HCT116 (cell line): ENCODE measurements at regions not wholly inside any gene's neighbourhood (a gene's known extent, or its start where the extent isn't known, plus 50 kb on each side); places are given as distances from the start of the nearest gene placed in this dataset.

Experiments
- ATAC-seq: fragments of 200-7000 bp; cut with Tn5 transposase; 2 replicates; pipeline ENCODE4 v1.9.1; 2020; ENCODE audit warnings: mild to moderate bottlenecking, moderate library complexity
- BruUV-seq: library from RNA; stranded (reverse); fragments of 400-500 nt; replicated peaks from 2 replicates; lab custom pipeline; 2021; lab: Mats Ljungman, UMichigan
- CTCF ChIA-PET: fragments of 300-600 bp; sonication (Branson Sonifier 250); formaldehyde crosslinking; loops from one replicate; lab custom pipeline; 2021; ENCODE audit warnings: antibody characterized with exemption; lab: Charles Lee
- POLR2A ChIA-PET: fragments of 300-600, 350-600 bp; sonication (Branson Sonifier 250); formaldehyde crosslinking; loops from one replicate; lab custom pipeline; 2021; ENCODE audit warnings: antibody characterized with exemption; lab: Charles Lee
- RAD21 ChIA-PET, 2 experiments: fragments of 300-600 bp; sonication (Branson Sonifier 250); formaldehyde crosslinking; loops; one replicate each; lab custom pipeline; 2023; ENCODE audit warnings: low total read pairs in 2 of 2; ENCODE audit not compliant: uncharacterized antibody in 2 of 2, unreplicated experiment in 2 of 2, low non-redundant PET in 1 of 2; lab: Charles Lee
- DNase-seq: peaks from one replicate; pipeline ENCODE4 v3.0.0-alpha.2; 2010; ENCODE audit warnings: low read depth, low spot score
- H2AFZ ChIP-seq: fragments of 200-600 bp; shearing (Covaris generic), sonication (generic); 2 replicates; pipeline ENCODE4 v1.6.1; 2017; ENCODE audit warnings: low read depth, mixed run types, mixed read lengths, antibody characterized with exemption, low read length; ENCODE audit not compliant: poor library complexity, severe bottlenecking
- H3K27ac ChIP-seq: 2 replicates; pipeline ENCODE4 v1.5.1; 2012; ENCODE audit warnings: low read depth, low read length
- H3K27me3 ChIP-seq: fragments of 200-600 bp; sonication (generic); 2 replicates; pipeline ENCODE4 v1.6.1; 2016; ENCODE audit warnings: mixed run types, low read length, mixed read lengths; ENCODE audit not compliant: insufficient read depth
- H3K36me3 ChIP-seq, 2 experiments: fragments of 200-500 bp in 1 of 2; fragments of 200-600 bp in 1 of 2; sonication (Bioruptor generic) in 1 of 2; sonication (generic) in 1 of 2; 2 replicates each; pipeline versions ENCODE4 v1.5.1 to v1.6.1; 2014 to 2016; ENCODE audit warnings: low read length in 2 of 2, inconsistent platforms in 1 of 2, mixed read lengths in 1 of 2, mixed run types in 1 of 2; ENCODE audit not compliant: insufficient read depth in 2 of 2, control insufficient read depth in 1 of 2
- H3K4me1 ChIP-seq, 2 experiments: fragments of 200-600 bp in 1 of 2; sonication (generic) in 1 of 2; 2 replicates each; pipeline versions ENCODE4 v1.5.1 to v1.6.1; 2012 to 2017; ENCODE audit warnings: low read length in 2 of 2, inconsistent platforms in 1 of 2, mild to moderate bottlenecking in 1 of 2, mixed read lengths in 1 of 2, mixed run types in 1 of 2, moderate library complexity in 1 of 2; ENCODE audit not compliant: insufficient read depth in 2 of 2, control insufficient read depth in 1 of 2
- H3K4me2 ChIP-seq: fragments of 200-600 bp; sonication (generic); 2 replicates; pipeline ENCODE4 v1.6.1; 2017; ENCODE audit warnings: mixed run types, low read length, mixed read lengths
- H3K4me3 ChIP-seq, 2 experiments: fragments of 200-600 bp in 1 of 2; sonication (generic) in 1 of 2; replicated peaks in 1 of 2; 2 replicates each; pipeline ENCODE4 v1.5.1; 2011 to 2016; ENCODE audit warnings: low read length in 2 of 2, control low read depth in 1 of 2, low read depth in 1 of 2, mild to moderate bottlenecking in 1 of 2, mixed read lengths in 1 of 2, mixed run types in 1 of 2
- H3K79me2 ChIP-seq: fragments of 200-600 bp; sonication (generic); 2 replicates; pipeline ENCODE4 v1.6.1; 2017; ENCODE audit warnings: mild to moderate bottlenecking, mixed run types, low read length, moderate library complexity, mixed read lengths; ENCODE audit not compliant: insufficient read depth
- H3K9ac ChIP-seq: fragments of 200-600 bp; sonication (generic); 2 replicates; pipeline ENCODE4 v1.6.1; 2016; ENCODE audit warnings: low read length, mixed read lengths
- H3K9me2 ChIP-seq: fragments of 200-600 bp; sonication (generic), shearing (Covaris generic); 2 replicates; pipeline ENCODE4 v1.6.1; 2017; ENCODE audit warnings: mixed run types, mild to moderate bottlenecking, moderate library complexity; ENCODE audit not compliant: insufficient read depth
- H3K9me3 ChIP-seq, 2 experiments: fragments of 200-500 bp in 1 of 2; fragments of 200-600 bp in 1 of 2; sonication (Bioruptor generic) in 1 of 2; sonication (generic) in 1 of 2; 2 replicates each; pipeline ENCODE4 v1.6.1; 2014 to 2017; ENCODE audit warnings: low read length in 2 of 2, mixed read lengths in 2 of 2, inconsistent platforms in 1 of 2, low read depth in 1 of 2, mild to moderate bottlenecking in 1 of 2, mixed run types in 1 of 2, moderate library complexity in 1 of 2; ENCODE audit not compliant: control insufficient read depth in 1 of 2, insufficient read depth in 1 of 2
- H4K20me1 ChIP-seq: fragments of 200-600 bp; sonication (generic), shearing (Covaris generic); 2 replicates; pipeline ENCODE4 v1.6.1; 2017; ENCODE audit warnings: mixed run types, mild to moderate bottlenecking, moderate library complexity; ENCODE audit not compliant: insufficient read depth
- FOSL1 ChIP-seq: IDR thresholded peaks from 2 replicates; pipeline ENCODE4 v1.6.1; 2012; ENCODE audit warnings: low read depth
- SP1 ChIP-seq: IDR thresholded peaks from 2 replicates; pipeline ENCODE4 v1.6.1; 2012; ENCODE audit warnings: low read depth
- YY1 ChIP-seq: IDR thresholded peaks from 2 replicates; pipeline ENCODE4 v1.6.1; 2011; ENCODE audit warnings: low read length, low read depth, moderate library complexity, mild to moderate bottlenecking; ENCODE audit not compliant: insufficient replicate concordance; ENCODE audit errors: extremely low read depth
- intact Hi-C: fragments of 100-400 bp; cut with micrococcal nuclease; formaldehyde crosslinking; loops from 2 replicates; pipeline ENCODE4 v1.10.0; 2022
- TF ChIP-seq, protein P1 (sequence below): IDR thresholded peaks from 2 replicates; pipeline ENCODE4 v1.6.1; 2011; ENCODE audit warnings: mild to moderate bottlenecking, low read length, moderate library complexity; ENCODE audit not compliant: insufficient replicate concordance; ENCODE audit errors: extremely low read depth
- TF ChIP-seq, protein P2 (sequence below): IDR thresholded peaks from 2 replicates; pipeline ENCODE4 v1.6.1; 2012; ENCODE audit warnings: low read depth

DNA sequence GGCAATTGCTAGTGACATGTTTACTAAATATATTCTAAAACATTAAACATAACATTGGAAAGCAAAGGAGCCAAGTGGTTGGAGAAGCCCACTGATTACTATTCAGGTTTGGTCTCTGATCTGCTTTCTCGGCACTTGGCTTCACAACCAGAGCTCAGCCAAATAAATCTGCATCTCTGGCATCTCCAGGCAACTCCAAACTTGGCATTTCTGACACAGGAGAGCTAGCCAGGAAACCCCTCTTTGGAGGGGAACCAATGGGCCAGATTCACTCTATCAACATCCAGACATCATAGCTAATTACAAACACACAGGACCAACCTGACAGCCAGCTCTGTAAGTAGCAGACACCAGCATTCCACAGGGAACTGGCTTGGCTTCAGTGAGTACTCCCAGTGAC, 150.3 kb upstream of the ETAA1 start:
- RAD21 ChIA-PET, result no interaction called here

More for the DNA sequence above, 150.3 kb upstream of the ETAA1 start:
- Histone ChIP-seq H3K79me2 (no peaks in the 10 kb centered on the region), H3K27me3 (peaks cover 7% of the 10 kb centered on the region; the same call in 1 of the 2 replicates), H3K4me1 (no peaks in the 10 kb centered on the region), H3K4me2 (no peak overlapping the region), H4K20me1 (no peaks in the 10 kb centered on the region), H3K9me2 (no peaks in the 10 kb centered on the region), H2AFZ (no peak overlapping the region), H3K9me3 (no peaks in the 10 kb centered on the region), H3K27ac (no peak overlapping the region), H3K4me3 (no peak overlapping the region), H3K36me3 (no peaks in the 10 kb centered on the region), H3K9ac (no peak overlapping the region)
- intact Hi-C loops, result no loop called here
- DNase-seq (no peak), ATAC-seq (no peak)
- BruUV-seq, result no TSS peak
- CTCF ChIA-PET, result no interaction called here
- TF ChIP-seq, protein P1, sequence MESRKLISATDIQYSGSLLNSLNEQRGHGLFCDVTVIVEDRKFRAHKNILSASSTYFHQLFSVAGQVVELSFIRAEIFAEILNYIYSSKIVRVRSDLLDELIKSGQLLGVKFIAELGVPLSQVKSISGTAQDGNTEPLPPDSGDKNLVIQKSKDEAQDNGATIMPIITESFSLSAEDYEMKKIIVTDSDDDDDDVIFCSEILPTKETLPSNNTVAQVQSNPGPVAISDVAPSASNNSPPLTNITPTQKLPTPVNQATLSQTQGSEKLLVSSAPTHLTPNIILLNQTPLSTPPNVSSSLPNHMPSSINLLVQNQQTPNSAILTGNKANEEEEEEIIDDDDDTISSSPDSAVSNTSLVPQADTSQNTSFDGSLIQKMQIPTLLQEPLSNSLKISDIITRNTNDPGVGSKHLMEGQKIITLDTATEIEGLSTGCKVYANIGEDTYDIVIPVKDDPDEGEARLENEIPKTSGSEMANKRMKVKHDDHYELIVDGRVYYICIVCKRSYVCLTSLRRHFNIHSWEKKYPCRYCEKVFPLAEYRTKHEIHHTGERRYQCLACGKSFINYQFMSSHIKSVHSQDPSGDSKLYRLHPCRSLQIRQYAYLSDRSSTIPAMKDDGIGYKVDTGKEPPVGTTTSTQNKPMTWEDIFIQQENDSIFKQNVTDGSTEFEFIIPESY, result no peak
- TF ChIP-seq YY1, result no peak
- TF ChIP-seq, protein P2, sequence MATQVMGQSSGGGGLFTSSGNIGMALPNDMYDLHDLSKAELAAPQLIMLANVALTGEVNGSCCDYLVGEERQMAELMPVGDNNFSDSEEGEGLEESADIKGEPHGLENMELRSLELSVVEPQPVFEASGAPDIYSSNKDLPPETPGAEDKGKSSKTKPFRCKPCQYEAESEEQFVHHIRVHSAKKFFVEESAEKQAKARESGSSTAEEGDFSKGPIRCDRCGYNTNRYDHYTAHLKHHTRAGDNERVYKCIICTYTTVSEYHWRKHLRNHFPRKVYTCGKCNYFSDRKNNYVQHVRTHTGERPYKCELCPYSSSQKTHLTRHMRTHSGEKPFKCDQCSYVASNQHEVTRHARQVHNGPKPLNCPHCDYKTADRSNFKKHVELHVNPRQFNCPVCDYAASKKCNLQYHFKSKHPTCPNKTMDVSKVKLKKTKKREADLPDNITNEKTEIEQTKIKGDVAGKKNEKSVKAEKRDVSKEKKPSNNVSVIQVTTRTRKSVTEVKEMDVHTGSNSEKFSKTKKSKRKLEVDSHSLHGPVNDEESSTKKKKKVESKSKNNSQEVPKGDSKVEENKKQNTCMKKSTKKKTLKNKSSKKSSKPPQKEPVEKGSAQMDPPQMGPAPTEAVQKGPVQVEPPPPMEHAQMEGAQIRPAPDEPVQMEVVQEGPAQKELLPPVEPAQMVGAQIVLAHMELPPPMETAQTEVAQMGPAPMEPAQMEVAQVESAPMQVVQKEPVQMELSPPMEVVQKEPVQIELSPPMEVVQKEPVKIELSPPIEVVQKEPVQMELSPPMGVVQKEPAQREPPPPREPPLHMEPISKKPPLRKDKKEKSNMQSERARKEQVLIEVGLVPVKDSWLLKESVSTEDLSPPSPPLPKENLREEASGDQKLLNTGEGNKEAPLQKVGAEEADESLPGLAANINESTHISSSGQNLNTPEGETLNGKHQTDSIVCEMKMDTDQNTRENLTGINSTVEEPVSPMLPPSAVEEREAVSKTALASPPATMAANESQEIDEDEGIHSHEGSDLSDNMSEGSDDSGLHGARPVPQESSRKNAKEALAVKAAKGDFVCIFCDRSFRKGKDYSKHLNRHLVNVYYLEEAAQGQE, result no peak
- no peak for TF ChIP-seq SP1
- TF ChIP-seq FOSL1, result no peak
- POLR2A ChIA-PET, result no interaction called here
